Gastrocnemius medialis (tissue), 4 donors: ENCODE measurements at regions not wholly inside any gene's neighbourhood (a gene's known extent, or its start where the extent isn't known, plus 50 kb on each side); places are given as distances from the start of the nearest gene placed in this dataset.

ENCODE experiments used
- ATAC-seq, 2 donors: fragments of 150-250 bp; one replicate each; pipeline ENCODE4 v1.9.1; 2016
- DNase-seq, 2 donors: peaks; one replicate each; pipeline ENCODE4 v3.0.0-alpha.2; 2019
- H3K27ac ChIP-seq, 4 donors: fragments of 200-600 bp; sonication (generic); 1 replicate in 1 of 4; 2 replicates in 3 of 4; pipeline ENCODE4 v1.5.1; 2016 to 2018; ENCODE audit warnings: mild to moderate bottlenecking in 2 of 4, moderate library complexity in 1 of 4
- H3K27me3 ChIP-seq, 3 donors: fragments of 200-600 bp; sonication (generic) in 2 of 3; 1 replicate in 1 of 3; 2 replicates in 2 of 3; pipeline versions ENCODE4 v1.5.1 to v1.6.0; 2016 to 2019; ENCODE audit warnings: mild to moderate bottlenecking in 1 of 3, moderate library complexity in 1 of 3
- H3K36me3 ChIP-seq, 2 donors: fragments of 200-600 bp; sonication (generic) in 1 of 2; one replicate each; pipeline ENCODE4 v1.5.1; 2017 to 2018
- H3K4me1 ChIP-seq, 2 donors: fragments of 200-600 bp; sonication (generic) in 1 of 2; one replicate each; pipeline ENCODE4 v1.5.1; 2016 to 2017; ENCODE audit warnings: mild to moderate bottlenecking in 2 of 2
- H3K4me3 ChIP-seq, 4 donors: fragments of 200-600 bp; sonication (generic) in 3 of 4; 1 replicate in 1 of 4; 2 replicates in 3 of 4; pipeline ENCODE4 v1.5.1; 2016 to 2019; ENCODE audit warnings: mild to moderate bottlenecking in 2 of 4
- H3K9me3 ChIP-seq, 3 donors: fragments of 200-600 bp; sonication (generic) in 2 of 3; 1 replicate in 1 of 3; 2 replicates in 2 of 3; pipeline ENCODE4 v1.5.1; 2016 to 2019
- POLR2A ChIP-seq, 2 donors: fragments of 450-650 bp; IDR thresholded peaks; one replicate each; pipeline ENCODE4 v1.6.1; 2017; ENCODE audit warnings: antibody characterized with exemption in 2 of 2, mild to moderate bottlenecking in 2 of 2, moderate library complexity in 2 of 2
- in situ Hi-C, 4 donors: fragments of 200-750 bp; cut with MboI; loops; one replicate each; pipeline versions ENCODE4 v1.15.0 to v1.8.0; 2017; ENCODE audit warnings: low sequenced_read_pairs in 4 of 4
- intact Hi-C: fragments of 100-400 bp; cut with DNase I; formaldehyde crosslinking; loops from one replicate; pipeline ENCODE4 v1.15.1; 2023; ENCODE audit warnings: low total_unique reads
- TF ChIP-seq, protein P1 (sequence below), 5 experiments: fragments of 450-650 bp in 3 of 5; fragments of 200-600 bp in 2 of 5; sonication (generic) in 2 of 5; IDR thresholded peaks in 4 of 5; conservative IDR thresholded peaks in 1 of 5; 1 replicate in 4 of 5; 2 replicates in 1 of 5; pipeline ENCODE4 v1.5.1; 2016 to 2019; ENCODE audit warnings: antibody characterized with exemption in 5 of 5, mild to moderate bottlenecking in 3 of 5, moderate library complexity in 3 of 5

DNA sequence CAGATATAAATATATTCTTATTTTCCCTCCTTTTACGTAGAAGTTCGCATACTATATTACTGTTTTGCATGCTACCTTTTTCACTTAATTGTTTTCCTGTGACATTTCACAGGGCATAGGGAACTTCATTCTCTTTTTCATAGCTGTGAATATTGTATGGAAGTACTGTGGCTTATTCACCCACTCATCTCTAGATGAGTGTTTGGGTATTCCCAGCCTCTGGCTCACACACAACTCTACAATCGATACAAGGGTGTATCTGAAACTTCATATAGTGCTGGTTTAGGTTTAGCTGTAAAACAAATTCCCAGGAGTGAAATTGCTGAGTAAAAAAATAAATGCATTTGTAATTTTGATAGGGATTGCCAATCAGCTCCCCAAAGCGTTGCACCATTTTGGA is 55.3 kb upstream of the MAGI1 start:
- DNase-seq (no peak), ATAC-seq (no peak)
- no peak overlapping the region for H3K4me3 ChIP-seq
- H3K4me1 ChIP-seq: no peaks in the 10 kb centered on the region
- H3K27ac ChIP-seq: no peak overlapping the region
- intact Hi-C loops (no loop called here), in situ Hi-C loops (no loop called here)
- H3K27me3 ChIP-seq: no peaks in the 10 kb centered on the region
- TF ChIP-seq POLR2A (IDR thresholded peaks at IDR 0.05): no peak
- TF ChIP-seq, protein P1, sequence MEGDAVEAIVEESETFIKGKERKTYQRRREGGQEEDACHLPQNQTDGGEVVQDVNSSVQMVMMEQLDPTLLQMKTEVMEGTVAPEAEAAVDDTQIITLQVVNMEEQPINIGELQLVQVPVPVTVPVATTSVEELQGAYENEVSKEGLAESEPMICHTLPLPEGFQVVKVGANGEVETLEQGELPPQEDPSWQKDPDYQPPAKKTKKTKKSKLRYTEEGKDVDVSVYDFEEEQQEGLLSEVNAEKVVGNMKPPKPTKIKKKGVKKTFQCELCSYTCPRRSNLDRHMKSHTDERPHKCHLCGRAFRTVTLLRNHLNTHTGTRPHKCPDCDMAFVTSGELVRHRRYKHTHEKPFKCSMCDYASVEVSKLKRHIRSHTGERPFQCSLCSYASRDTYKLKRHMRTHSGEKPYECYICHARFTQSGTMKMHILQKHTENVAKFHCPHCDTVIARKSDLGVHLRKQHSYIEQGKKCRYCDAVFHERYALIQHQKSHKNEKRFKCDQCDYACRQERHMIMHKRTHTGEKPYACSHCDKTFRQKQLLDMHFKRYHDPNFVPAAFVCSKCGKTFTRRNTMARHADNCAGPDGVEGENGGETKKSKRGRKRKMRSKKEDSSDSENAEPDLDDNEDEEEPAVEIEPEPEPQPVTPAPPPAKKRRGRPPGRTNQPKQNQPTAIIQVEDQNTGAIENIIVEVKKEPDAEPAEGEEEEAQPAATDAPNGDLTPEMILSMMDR (IDR thresholded peaks at IDR 0.05 in 4 of 5, conservative IDR thresholded peaks at IDR 0.05 in 1 of 5): no peak
- no peaks in the 10 kb centered on the region for H3K36me3 ChIP-seq
- H3K9me3 ChIP-seq: peaks cover 0 to 5% (median 0%) of the 10 kb centered on the region in 3 donors

DNA sequence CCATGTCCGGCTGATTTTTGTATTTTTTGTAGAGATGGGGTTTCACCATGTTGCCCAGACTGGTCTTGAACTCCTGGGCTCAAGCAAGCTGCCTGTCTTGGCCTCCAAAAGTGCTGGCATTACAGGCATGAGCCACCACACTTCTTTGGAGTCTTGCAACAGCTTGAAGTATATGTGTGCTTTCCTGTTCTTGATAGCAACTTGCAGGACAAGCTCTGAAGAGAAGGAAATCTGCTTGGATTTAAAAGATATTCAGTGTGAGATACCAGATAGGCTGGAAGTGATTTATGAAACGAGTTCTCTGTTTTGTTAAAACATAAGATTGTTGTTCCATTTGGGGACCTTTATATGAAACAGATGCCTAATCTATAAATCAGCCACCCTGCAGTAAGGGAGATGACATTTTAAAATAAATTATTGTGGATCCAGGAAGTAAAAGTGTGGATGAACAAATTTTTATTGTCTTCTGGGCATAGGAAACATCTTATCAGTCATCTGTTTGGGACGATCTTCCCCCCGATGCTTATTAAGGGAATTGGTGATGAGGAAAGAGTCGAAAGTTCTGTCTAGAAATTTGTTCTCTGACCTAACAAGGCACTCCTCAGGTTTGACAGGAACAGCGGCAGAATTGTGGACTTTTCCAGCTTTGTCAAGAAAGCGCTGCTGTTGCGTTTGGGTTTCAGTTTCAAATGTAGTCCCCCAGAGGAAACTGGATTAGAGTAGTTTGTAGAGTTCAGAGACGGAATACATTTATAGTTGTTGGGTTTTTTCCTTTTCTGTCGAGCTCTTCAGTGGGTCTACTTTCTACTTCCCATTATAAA is 53.7 kb upstream of the MAGI1 start:
- H3K27ac ChIP-seq: no peak overlapping the region
- in situ Hi-C loops: no loop called here
- H3K36me3 ChIP-seq: no peaks in the 10 kb centered on the region
- ATAC-seq (no peak), DNase-seq (no peak)
- no peaks in the 10 kb centered on the region for H3K27me3 ChIP-seq
- H3K4me3 ChIP-seq: no peak overlapping the region
- intact Hi-C loops: no loop called here
- H3K4me1 ChIP-seq: no peaks in the 10 kb centered on the region
- TF ChIP-seq, protein P1 (IDR thresholded peaks at IDR 0.05 in 4 of 5, conservative IDR thresholded peaks at IDR 0.05 in 1 of 5): no peak
- no peak for TF ChIP-seq POLR2A (IDR thresholded peaks at IDR 0.05)
- peaks cover 0 to 5% (median 0%) of the 10 kb centered on the region in 3 donors for H3K9me3 ChIP-seq
